ENCODE measurements at regions not wholly inside any gene's neighbourhood (a gene's known extent, or its start where the extent isn't known, plus 50 kb on each side); places are given as distances from the start of the nearest gene placed in this dataset.

- TF ChIP-seq CTCF (conservative IDR thresholded peaks at IDR 0.05; ENCODE audit: low read depth, low read length), result no peak
- TF ChIP-seq EZH2 (IDR thresholded peaks at IDR 0.05; ENCODE audit: low read length, unreplicated experiment), result no peak
These were observed 388.9 kb upstream of the ACTBL2 start for GRCh38 chr5:57871496-57871895.

Measured in PC-3 (cell line).